ENCODE measurements at regions not wholly inside any gene's neighbourhood (a gene's known extent, or its start where the extent isn't known, plus 50 kb on each side); places are given as distances from the start of the nearest gene placed in this dataset.
"Not testable (repeated sequence)": the region's sequence is repeated elsewhere in the genome, so short reads cannot be mapped to it uniquely, and the experiment has no call there.

- DNase-seq (ENCODE audit: low spot score); H3K27ac ChIP-seq (ENCODE audit: extremely low read length, insufficient read depth, low read length); POLR2A ChIA-PET: not testable (repeated sequence)
Measured at GRCh38 chr2:22103617-22104016, 979.8 kb downstream of the TDRD15 start.

GRCh38 chr2:22110244-22110651, 986.5 kb downstream of the TDRD15 start:
- intact Hi-C loops (cut with micrococcal nuclease; ENCODE audit: unreplicated experiment): no loop called here
- BruUV-seq (replicated peaks): no TSS peak
- CTCF ChIA-PET (ENCODE audit: low intra/inter-chr PET ratio, low total read pairs): no interaction called here

More at GRCh38 chr2:22103617-22104016, 979.8 kb downstream of the TDRD15 start:
- H3K9ac ChIP-seq (ENCODE audit: insufficient read depth, low read depth, low read length); H3K4me2 ChIP-seq (ENCODE audit: low read depth, low read length); H4K20me1 ChIP-seq (ENCODE audit: insufficient read depth, low read length); BruUV-seq (replicated peaks); CTCF ChIA-PET (ENCODE audit: low intra/inter-chr PET ratio, low total read pairs); H3K36me3 ChIP-seq (replicated peaks in 1 of 2; ENCODE audit: control insufficient read depth in 1 of 2, insufficient read depth in 2 of 2, low read length in 2 of 2); in situ Hi-C loops (cut with HindIII; ENCODE audit: extremely low pct_ligation_motif_present, low pct_unique_long_range_greater_than_20kb); FAIRE-seq; ATAC-seq; H3K4me3 ChIP-seq (replicated peaks in 1 of 3; ENCODE audit: insufficient read depth in 1 of 3, low read depth in 2 of 3, low read length in 3 of 3); H3K79me2 ChIP-seq (ENCODE audit: insufficient read depth, low read length); H3K27me3 ChIP-seq (ENCODE audit: control insufficient read depth in 1 of 2, insufficient read depth in 2 of 2, low read length in 2 of 2); H3K4me1 ChIP-seq (ENCODE audit: insufficient read depth, low read length); H2AFZ ChIP-seq (ENCODE audit: low read length); intact Hi-C loops (cut with micrococcal nuclease; ENCODE audit: unreplicated experiment): not testable (repeated sequence)
- TF ChIP-seq ZNF431 (CRISPR knock-in tag; IDR thresholded peaks at IDR 0.05; ENCODE audit: borderline replicate concordance, low read depth): peak; percentile 89; the same call in 1 of the 2 replicates
- WGBS (ENCODE audit: low lambda C conversion rate): 1% methylated on average over 3 of the region's 3 CpGs
- H3K9me3 ChIP-seq (ENCODE audit: low read length): peaks cover 51% of the 10 kb centered on the region

More at GRCh38 chr2:22110244-22110651, 986.5 kb downstream of the TDRD15 start:
- H3K4me1 ChIP-seq (ENCODE audit: insufficient read depth, low read length): no peaks in the 10 kb centered on the region
- POLR2A ChIA-PET: no interaction called here
- no peaks in the 10 kb centered on the region for H3K36me3 ChIP-seq (replicated peaks in 1 of 2; ENCODE audit: control insufficient read depth in 1 of 2, insufficient read depth in 2 of 2, low read length in 2 of 2)
- no peak overlapping the region for H3K9ac ChIP-seq (ENCODE audit: insufficient read depth, low read depth, low read length)
- TF ChIP-seq ZNF770 (CRISPR knock-in tag; IDR thresholded peaks at IDR 0.05): no peak
- TF ChIP-seq SRF (IDR thresholded peaks at IDR 0.05; ENCODE audit: low read depth, low read length): no peak
- no peak for TF ChIP-seq KDM2A (CRISPR knock-in tag; IDR thresholded peaks at IDR 0.05; ENCODE audit: borderline replicate concordance, low read depth)
- TF ChIP-seq ZNF20 (CRISPR knock-in tag; IDR thresholded peaks at IDR 0.05): no peak
- no peak for TF ChIP-seq EZH2 (conservative IDR thresholded peaks at IDR 0.05; ENCODE audit: low read depth, low read length)
- no peak for TF ChIP-seq E2F2 (CRISPR knock-in tag; IDR thresholded peaks at IDR 0.05; ENCODE audit: borderline replicate concordance)
- no peak for TF ChIP-seq NBN (conservative IDR thresholded peaks at IDR 0.05)
- TF ChIP-seq ZBTB43 (CRISPR knock-in tag; conservative IDR thresholded peaks at IDR 0.05): no peak
- no peak for TF ChIP-seq MYNN (CRISPR knock-in tag; IDR thresholded peaks at IDR 0.05; ENCODE audit: low read depth)
- TF ChIP-seq RXRA (CRISPR knock-in tag; IDR thresholded peaks at IDR 0.05): no peak
- no peak overlapping the region for H3K4me3 ChIP-seq (replicated peaks in 1 of 3; ENCODE audit: insufficient read depth in 1 of 3, low read depth in 2 of 3, low read length in 3 of 3)
- H2AFZ ChIP-seq (ENCODE audit: low read length): no peak overlapping the region
- H3K27me3 ChIP-seq (ENCODE audit: control insufficient read depth in 1 of 2, insufficient read depth in 2 of 2, low read length in 2 of 2): no peaks in the 10 kb centered on the region
- H3K4me2 ChIP-seq (ENCODE audit: low read depth, low read length): no peak overlapping the region
- H4K20me1 ChIP-seq (ENCODE audit: insufficient read depth, low read length): no peaks in the 10 kb centered on the region
- no peak for DNase-seq (ENCODE audit: low spot score)
- H3K27ac ChIP-seq (ENCODE audit: extremely low read length, insufficient read depth, low read length): no peak overlapping the region
- no peak for FAIRE-seq
- no peaks in the 10 kb centered on the region for H3K79me2 ChIP-seq (ENCODE audit: insufficient read depth, low read length)
- ATAC-seq: peak; percentile 43; the same call in 1 of the 3 replicates
- peaks cover 48% of the 10 kb centered on the region for H3K9me3 ChIP-seq (ENCODE audit: low read length)
- WGBS (ENCODE audit: low lambda C conversion rate): 6% methylated on average over 3 of the region's 3 CpGs
- in situ Hi-C loops (cut with HindIII; ENCODE audit: extremely low pct_ligation_motif_present, low pct_unique_long_range_greater_than_20kb): no loop called here

Measured in HepG2 (cell line).